HCT116 (cell line): ENCODE measurements at regions not wholly inside any gene's neighbourhood (a gene's known extent, or its start where the extent isn't known, plus 50 kb on each side); places are given as distances from the start of the nearest gene placed in this dataset.

Source experiments
- ATAC-seq: fragments of 200-7000 bp; cut with Tn5 transposase; 2 replicates; pipeline ENCODE4 v1.9.1; 2020; ENCODE audit warnings: mild to moderate bottlenecking, moderate library complexity
- BruUV-seq: library from RNA; stranded (reverse); fragments of 400-500 nt; replicated peaks from 2 replicates; lab custom pipeline; 2021; lab: Mats Ljungman, UMichigan
- CTCF ChIA-PET: fragments of 300-600 bp; sonication (Branson Sonifier 250); formaldehyde crosslinking; loops from one replicate; lab custom pipeline; 2021; ENCODE audit warnings: antibody characterized with exemption; lab: Charles Lee
- POLR2A ChIA-PET: fragments of 300-600, 350-600 bp; sonication (Branson Sonifier 250); formaldehyde crosslinking; loops from one replicate; lab custom pipeline; 2021; ENCODE audit warnings: antibody characterized with exemption; lab: Charles Lee
- RAD21 ChIA-PET, 2 experiments: fragments of 300-600 bp; sonication (Branson Sonifier 250); formaldehyde crosslinking; loops; one replicate each; lab custom pipeline; 2023; ENCODE audit warnings: low total read pairs in 2 of 2; ENCODE audit not compliant: uncharacterized antibody in 2 of 2, unreplicated experiment in 2 of 2, low non-redundant PET in 1 of 2; lab: Charles Lee
- DNase-seq: peaks from one replicate; pipeline ENCODE4 v3.0.0-alpha.2; 2010; ENCODE audit warnings: low read depth, low spot score
- H2AFZ ChIP-seq: fragments of 200-600 bp; shearing (Covaris generic), sonication (generic); 2 replicates; pipeline ENCODE4 v1.6.1; 2017; ENCODE audit warnings: low read depth, mixed run types, mixed read lengths, antibody characterized with exemption, low read length; ENCODE audit not compliant: poor library complexity, severe bottlenecking
- H3K27ac ChIP-seq: 2 replicates; pipeline ENCODE4 v1.5.1; 2012; ENCODE audit warnings: low read depth, low read length
- H3K27me3 ChIP-seq: fragments of 200-600 bp; sonication (generic); 2 replicates; pipeline ENCODE4 v1.6.1; 2016; ENCODE audit warnings: mixed run types, low read length, mixed read lengths; ENCODE audit not compliant: insufficient read depth
- H3K36me3 ChIP-seq, 2 experiments: fragments of 200-500 bp in 1 of 2; fragments of 200-600 bp in 1 of 2; sonication (Bioruptor generic) in 1 of 2; sonication (generic) in 1 of 2; 2 replicates each; pipeline versions ENCODE4 v1.5.1 to v1.6.1; 2014 to 2016; ENCODE audit warnings: low read length in 2 of 2, inconsistent platforms in 1 of 2, mixed read lengths in 1 of 2, mixed run types in 1 of 2; ENCODE audit not compliant: insufficient read depth in 2 of 2, control insufficient read depth in 1 of 2
- H3K4me1 ChIP-seq, 2 experiments: fragments of 200-600 bp in 1 of 2; sonication (generic) in 1 of 2; 2 replicates each; pipeline versions ENCODE4 v1.5.1 to v1.6.1; 2012 to 2017; ENCODE audit warnings: low read length in 2 of 2, inconsistent platforms in 1 of 2, mild to moderate bottlenecking in 1 of 2, mixed read lengths in 1 of 2, mixed run types in 1 of 2, moderate library complexity in 1 of 2; ENCODE audit not compliant: insufficient read depth in 2 of 2, control insufficient read depth in 1 of 2
- H3K4me2 ChIP-seq: fragments of 200-600 bp; sonication (generic); 2 replicates; pipeline ENCODE4 v1.6.1; 2017; ENCODE audit warnings: mixed run types, low read length, mixed read lengths
- H3K4me3 ChIP-seq, 2 experiments: fragments of 200-600 bp in 1 of 2; sonication (generic) in 1 of 2; replicated peaks in 1 of 2; 2 replicates each; pipeline ENCODE4 v1.5.1; 2011 to 2016; ENCODE audit warnings: low read length in 2 of 2, control low read depth in 1 of 2, low read depth in 1 of 2, mild to moderate bottlenecking in 1 of 2, mixed read lengths in 1 of 2, mixed run types in 1 of 2
- H3K79me2 ChIP-seq: fragments of 200-600 bp; sonication (generic); 2 replicates; pipeline ENCODE4 v1.6.1; 2017; ENCODE audit warnings: mild to moderate bottlenecking, mixed run types, low read length, moderate library complexity, mixed read lengths; ENCODE audit not compliant: insufficient read depth
- H3K9ac ChIP-seq: fragments of 200-600 bp; sonication (generic); 2 replicates; pipeline ENCODE4 v1.6.1; 2016; ENCODE audit warnings: low read length, mixed read lengths
- H3K9me2 ChIP-seq: fragments of 200-600 bp; sonication (generic), shearing (Covaris generic); 2 replicates; pipeline ENCODE4 v1.6.1; 2017; ENCODE audit warnings: mixed run types, mild to moderate bottlenecking, moderate library complexity; ENCODE audit not compliant: insufficient read depth
- H3K9me3 ChIP-seq, 2 experiments: fragments of 200-500 bp in 1 of 2; fragments of 200-600 bp in 1 of 2; sonication (Bioruptor generic) in 1 of 2; sonication (generic) in 1 of 2; 2 replicates each; pipeline ENCODE4 v1.6.1; 2014 to 2017; ENCODE audit warnings: low read length in 2 of 2, mixed read lengths in 2 of 2, inconsistent platforms in 1 of 2, low read depth in 1 of 2, mild to moderate bottlenecking in 1 of 2, mixed run types in 1 of 2, moderate library complexity in 1 of 2; ENCODE audit not compliant: control insufficient read depth in 1 of 2, insufficient read depth in 1 of 2
- H4K20me1 ChIP-seq: fragments of 200-600 bp; sonication (generic), shearing (Covaris generic); 2 replicates; pipeline ENCODE4 v1.6.1; 2017; ENCODE audit warnings: mixed run types, mild to moderate bottlenecking, moderate library complexity; ENCODE audit not compliant: insufficient read depth
- CBX3 ChIP-seq: IDR thresholded peaks from 2 replicates; pipeline ENCODE4 v1.6.1; 2012; ENCODE audit warnings: low read depth
- CEBPB ChIP-seq: IDR thresholded peaks from 2 replicates; pipeline ENCODE4 v1.6.1; 2012; ENCODE audit warnings: low read depth
- EGR1 ChIP-seq: IDR thresholded peaks from 2 replicates; pipeline ENCODE4 v1.6.1; 2012; ENCODE audit warnings: low read depth
- EZH2 ChIP-seq: fragments of 200-600 bp; sonication (generic); IDR thresholded peaks from 2 replicates; pipeline ENCODE4 v1.6.1; 2017; ENCODE audit warnings: antibody characterized with exemption, mixed run types
- EZH2phosphoT487 ChIP-seq: fragments of 200-600 bp; IDR thresholded peaks from 2 replicates; pipeline ENCODE4 v1.6.1; 2018; ENCODE audit warnings: antibody characterized with exemption, borderline replicate concordance
- JUND ChIP-seq: IDR thresholded peaks from 2 replicates; pipeline ENCODE4 v1.6.1; 2012
- POLR2AphosphoS5 ChIP-seq: IDR thresholded peaks from 2 replicates; pipeline ENCODE4 v1.6.1; 2011; ENCODE audit warnings: mild to moderate bottlenecking, low read depth, low read length, moderate library complexity
- SP1 ChIP-seq: IDR thresholded peaks from 2 replicates; pipeline ENCODE4 v1.6.1; 2012; ENCODE audit warnings: low read depth
- SRF ChIP-seq: IDR thresholded peaks from 2 replicates; pipeline ENCODE4 v1.6.1; 2012; ENCODE audit warnings: low read depth
- TCF7L2 ChIP-seq: IDR thresholded peaks from 2 replicates; pipeline ENCODE4 v1.7.0; 2011; ENCODE audit warnings: borderline replicate concordance, inconsistent platforms; ENCODE audit not compliant: insufficient read depth, insufficient read length; ENCODE audit errors: extremely low read depth
- YY1 ChIP-seq: IDR thresholded peaks from 2 replicates; pipeline ENCODE4 v1.6.1; 2011; ENCODE audit warnings: low read length, low read depth, moderate library complexity, mild to moderate bottlenecking; ENCODE audit not compliant: insufficient replicate concordance; ENCODE audit errors: extremely low read depth
- ZBTB33 ChIP-seq: IDR thresholded peaks from 2 replicates; pipeline ENCODE4 v1.6.1; 2011; ENCODE audit warnings: mild to moderate bottlenecking, low read length, moderate library complexity; ENCODE audit not compliant: insufficient replicate concordance; ENCODE audit errors: extremely low read depth
- ZNF274 ChIP-seq: fragments of 200-500 bp; sonication (Bioruptor generic); IDR thresholded peaks from 2 replicates; pipeline ENCODE4 v1.6.1; 2014; ENCODE audit warnings: mild to moderate bottlenecking, low read depth, low read length, inconsistent platforms
- intact Hi-C: fragments of 100-400 bp; cut with micrococcal nuclease; formaldehyde crosslinking; loops from 2 replicates; pipeline ENCODE4 v1.10.0; 2022
- TF ChIP-seq, protein P1 (sequence below): IDR thresholded peaks from 2 replicates; pipeline ENCODE4 v1.6.1; 2012

- H3K79me2 ChIP-seq, result no peaks in the 10 kb centered on the region
- CTCF ChIA-PET, result no interaction called here
- H4K20me1 ChIP-seq, result no peaks in the 10 kb centered on the region
- peaks cover 0 to 4% of the 10 kb centered on the region in 2 experiments; a peak in 2 of 4 replicates for H3K9me3 ChIP-seq
- H3K4me1 ChIP-seq, result no peaks in the 10 kb centered on the region
- TF ChIP-seq JUND (no peak), TCF7L2 (no peak), EZH2 (no peak), SP1 (no peak), POLR2AphosphoS5 (no peak), CBX3 (no peak), ZBTB33 (no peak), EGR1 (no peak), YY1 (no peak), ZNF274 (no peak), EZH2phosphoT487 (no peak), CEBPB (no peak), SRF (no peak)
- TF ChIP-seq, protein P1, sequence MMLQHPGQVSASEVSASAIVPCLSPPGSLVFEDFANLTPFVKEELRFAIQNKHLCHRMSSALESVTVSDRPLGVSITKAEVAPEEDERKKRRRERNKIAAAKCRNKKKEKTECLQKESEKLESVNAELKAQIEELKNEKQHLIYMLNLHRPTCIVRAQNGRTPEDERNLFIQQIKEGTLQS, result no peak
- no peak overlapping the region for H3K9ac ChIP-seq
- no peak overlapping the region for H3K27ac ChIP-seq
- POLR2A ChIA-PET, result no interaction called here
- no peak for DNase-seq
- RAD21 ChIA-PET, result no interaction called here
- H3K27me3 ChIP-seq, result no peaks in the 10 kb centered on the region
- no peak overlapping the region for H3K4me3 ChIP-seq
- ATAC-seq, result no peak
- H2AFZ ChIP-seq, result no peak overlapping the region
- no peak overlapping the region for H3K4me2 ChIP-seq
- no TSS peak for BruUV-seq
- no peaks in the 10 kb centered on the region for H3K36me3 ChIP-seq
- H3K9me2 ChIP-seq, result no peaks in the 10 kb centered on the region
- intact Hi-C loops, result no loop called here
These were observed 739.2 kb downstream of the BRINP1 start for GRCh38 chr9:118630079-118630478.
